ENCODE measurements at regions not wholly inside any gene's neighbourhood (a gene's known extent, or its start where the extent isn't known, plus 50 kb on each side); places are given as distances from the start of the nearest gene placed in this dataset.

GRCh38 chr6:90829311-90829710 is 242.4 kb upstream of the MAP3K7 start:
- no peak for DNase-seq (ENCODE audit: low read depth, low spot score)

- no peak for DNase-seq (ENCODE audit: low read depth, low spot score)
These were observed 233.6 kb upstream of the MAP3K7 start for GRCh38 chr6:90820436-90820835.

GRCh38 chr6:90819483-90819882 is 232.6 kb upstream of the MAP3K7 start:
- DNase-seq (ENCODE audit: low read depth, low spot score) = no peak

GRCh38 chr6:90818163-90818562 is 231.3 kb upstream of the MAP3K7 start:
- DNase-seq (ENCODE audit: low read depth, low spot score) = no peak

- no peak for DNase-seq (ENCODE audit: low read depth, low spot score)
These were observed 229.9 kb upstream of the MAP3K7 start for GRCh38 chr6:90816764-90817163.

- no peak for DNase-seq (ENCODE audit: low read depth, low spot score)
These were observed 224.8 kb upstream of the MAP3K7 start for GRCh38 chr6:90811596-90812226.

- no peak for DNase-seq (ENCODE audit: low read depth, low spot score)
These were observed 222.2 kb upstream of the MAP3K7 start for GRCh38 chr6:90809035-90809434.

GRCh38 chr6:90807791-90808701 is 221.2 kb upstream of the MAP3K7 start:
- DNase-seq (ENCODE audit: low read depth, low spot score) = no peak

- no peak for DNase-seq (ENCODE audit: low read depth, low spot score)
These were observed 218.8 kb upstream of the MAP3K7 start for GRCh38 chr6:90805619-90806155.

GRCh38 chr6:90803956-90804355 is 217.1 kb upstream of the MAP3K7 start:
- DNase-seq (ENCODE audit: low read depth, low spot score) = no peak

- no peak for DNase-seq (ENCODE audit: low read depth, low spot score)
These were observed 208.2 kb upstream of the MAP3K7 start for GRCh38 chr6:90795078-90795477.

- DNase-seq (ENCODE audit: low read depth, low spot score) = no peak
These were observed 206.9 kb upstream of the MAP3K7 start for GRCh38 chr6:90793771-90794170.

GRCh38 chr6:90790696-90791095 is 203.8 kb upstream of the MAP3K7 start:
- DNase-seq (ENCODE audit: low read depth, low spot score) = peak; percentile 21

GRCh38 chr6:90790058-90790457 is 203.2 kb upstream of the MAP3K7 start:
- DNase-seq (ENCODE audit: low read depth, low spot score) = no peak

GRCh38 chr6:90788781-90789180 is 201.9 kb upstream of the MAP3K7 start:
- no peak for DNase-seq (ENCODE audit: low read depth, low spot score)

- peak; percentile 1 for DNase-seq (ENCODE audit: low read depth, low spot score)
These were observed 200.6 kb upstream of the MAP3K7 start for GRCh38 chr6:90787446-90787845.

- DNase-seq (ENCODE audit: low read depth, low spot score) = no peak
These were observed 193.9 kb upstream of the MAP3K7 start for GRCh38 chr6:90780778-90781177.

GRCh38 chr6:90780141-90780540 is 193.3 kb upstream of the MAP3K7 start:
- no peak for DNase-seq (ENCODE audit: low read depth, low spot score)

GRCh38 chr6:90778417-90779203 is 191.7 kb upstream of the MAP3K7 start:
- DNase-seq (ENCODE audit: low read depth, low spot score) = no peak

GRCh38 chr6:90770778-90771177 is 183.9 kb upstream of the MAP3K7 start:
- DNase-seq (ENCODE audit: low read depth, low spot score) = no peak

GRCh38 chr6:90765895-90766294 is 179.0 kb upstream of the MAP3K7 start:
- no peak for DNase-seq (ENCODE audit: low read depth, low spot score)

GRCh38 chr6:90765491-90765890 is 178.6 kb upstream of the MAP3K7 start:
- DNase-seq (ENCODE audit: low read depth, low spot score) = no peak
